GM19324 (cell line): ENCODE measurements at regions not wholly inside any gene's neighbourhood (a gene's known extent, or its start where the extent isn't known, plus 50 kb on each side); places are given as distances from the start of the nearest gene placed in this dataset.
A peak's percentile ranks its signal among the peaks of the same experiment; 100 is the strongest.
"Not testable (repeated sequence)": the region's sequence is repeated elsewhere in the genome, so short reads cannot be mapped to it uniquely, and the experiment has no call there.

ENCODE experiments used
- ATAC-seq: cut with Tn5 transposase; IDR thresholded peaks from one replicate; pipeline ENCODE4 v1.9.1; 2021; ENCODE audit warnings: mild to moderate bottlenecking, moderate library complexity; ENCODE audit not compliant: unreplicated experiment, low FRiP score

DNA sequence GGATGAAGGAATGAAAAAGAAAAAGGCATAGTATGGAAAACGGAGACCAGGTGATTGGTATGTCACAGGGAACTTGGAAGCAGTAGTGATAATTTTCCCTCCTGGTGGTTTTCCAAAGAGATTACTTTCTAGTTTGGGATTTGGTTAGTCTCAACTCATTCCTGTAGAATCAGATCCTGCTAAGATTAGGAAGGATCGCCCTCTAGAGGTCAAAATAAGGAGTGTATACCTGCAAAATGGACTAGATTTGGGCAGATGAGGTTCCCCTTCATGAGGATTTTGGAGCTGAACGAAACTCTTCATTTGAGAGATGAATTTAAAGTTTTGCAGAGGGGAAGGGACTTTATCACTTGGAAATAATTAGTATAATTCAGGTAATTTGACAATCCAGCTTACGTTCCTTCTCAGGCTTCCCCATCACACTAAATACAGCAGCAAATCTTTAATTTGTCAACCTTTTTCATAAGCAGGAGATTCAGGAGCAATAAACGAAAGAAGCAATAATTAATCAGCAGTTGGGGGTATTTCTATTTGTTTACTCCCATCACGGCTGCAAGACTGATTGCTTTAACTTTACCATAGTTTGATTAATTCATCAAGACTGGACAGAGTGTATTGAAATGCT lies 65.2 kb downstream of the CCDC195 start:
- ATAC-seq = peak; percentile 64

GRCh38 chr2:224647684-224648083 lies 62.5 kb upstream of the CUL3 start:
- not testable (repeated sequence) for ATAC-seq

DNA sequence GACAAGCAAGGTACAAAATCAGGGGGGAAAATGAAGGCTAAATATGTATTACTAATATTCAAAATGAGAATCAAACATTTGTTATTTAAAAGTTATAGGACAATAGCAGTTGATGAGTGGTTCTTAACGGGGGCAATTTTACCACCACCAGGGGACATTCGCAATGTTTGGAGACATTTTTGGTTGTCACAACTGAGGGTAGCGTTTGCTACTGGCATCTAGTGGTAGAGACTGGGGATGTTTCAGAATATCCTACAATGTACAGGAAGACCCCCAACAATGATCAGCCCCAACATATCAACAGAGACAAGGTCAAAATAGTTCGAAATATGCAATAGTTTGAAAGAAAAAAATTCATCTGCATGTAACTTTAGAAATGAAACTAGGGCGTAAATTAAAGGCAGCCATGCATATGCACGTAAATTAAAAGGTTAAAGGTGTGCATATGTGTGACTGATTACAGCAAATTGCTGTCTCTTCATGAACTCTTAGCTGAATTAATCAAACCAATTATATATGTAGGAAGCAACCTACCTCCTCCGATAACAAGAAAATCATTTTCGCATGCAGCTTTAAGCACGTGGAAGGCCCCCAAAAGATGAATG lies 61.2 kb upstream of the CUL3 start:
- ATAC-seq = no peak

- ATAC-seq = no peak
Observed at GRCh38 chr2:224645722-224646121, 60.6 kb upstream of the CUL3 start.

GRCh38 chr2:224640679-224641078 lies 55.5 kb upstream of the CUL3 start:
- ATAC-seq = no peak

DNA sequence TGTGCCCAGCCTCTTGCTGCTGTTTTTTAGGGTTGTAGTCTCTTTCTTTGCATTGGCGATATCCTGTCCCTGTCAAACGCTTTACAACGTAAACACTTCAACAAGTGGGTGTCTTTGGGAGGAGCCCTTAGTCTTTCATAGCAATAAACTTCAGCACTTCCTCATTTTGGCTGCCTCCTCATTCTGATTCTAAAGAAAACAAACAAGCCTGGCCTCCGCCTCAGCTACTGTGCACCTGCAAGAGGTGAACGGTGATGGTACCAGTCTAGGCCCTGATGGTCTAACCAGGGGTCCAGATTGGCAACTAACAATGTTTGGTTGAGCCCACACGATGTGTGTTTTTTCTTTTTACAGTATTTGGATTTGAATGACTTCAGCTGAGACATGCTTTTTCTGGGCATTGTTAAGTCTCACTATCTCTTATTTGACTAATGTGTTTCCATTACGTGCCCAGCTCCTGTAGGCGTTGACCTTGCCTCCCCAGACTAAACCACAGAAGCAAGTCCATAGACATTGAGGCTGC lies 53.2 kb upstream of the CUL3 start:
- ATAC-seq = peak; percentile 92
